ENCODE measurements at regions not wholly inside any gene's neighbourhood (a gene's known extent, or its start where the extent isn't known, plus 50 kb on each side); places are given as distances from the start of the nearest gene placed in this dataset.

GRCh38 chr1:10901891-10902805 lies 105.7 kb upstream of the CASZ1 start:
- TF ChIP-seq CTCF (IDR thresholded peaks at IDR 0.05) = no peak
- no peak for TF ChIP-seq POLR2AphosphoS5 (IDR thresholded peaks at IDR 0.05)
- TF ChIP-seq POLR2A (IDR thresholded peaks at IDR 0.05) = no peak
